WTC11 (cell line): ENCODE measurements at regions not wholly inside any gene's neighbourhood (a gene's known extent, or its start where the extent isn't known, plus 50 kb on each side); places are given as distances from the start of the nearest gene placed in this dataset.

Source experiments
- ATAC-seq: fragments of 200-7000 bp; cut with Tn5 transposase; 2 replicates; pipeline ENCODE4 v1.10.0; 2021; ENCODE audit warnings: mild to moderate bottlenecking, moderate library complexity
- CTCF ChIA-PET: fragments of 300-600 bp; sonication (Branson Sonifier 250); formaldehyde crosslinking; loops from one replicate; lab custom pipeline; 2021; ENCODE audit warnings: antibody characterized with exemption; lab: Charles Lee
- POLR2A ChIA-PET: fragments of 350-600 bp; sonication (Branson Sonifier 250); formaldehyde crosslinking; loops from one replicate; lab custom pipeline; 2021; ENCODE audit warnings: antibody characterized with exemption; lab: Charles Lee
- DNase-seq: peaks from one replicate; pipeline ENCODE4 v3.0.0; 2021; ENCODE audit warnings: low spot score
- H3K27ac Mint-ChIP-seq: 2 replicates; pipeline ENCODE4 v1.8.0; 2021; ENCODE audit warnings: mixed read lengths
- H3K27me3 Mint-ChIP-seq: 2 replicates; pipeline ENCODE4 v1.8.0; 2021; ENCODE audit warnings: low read depth, mild to moderate bottlenecking, moderate library complexity, mixed read lengths
- H3K36me3 Mint-ChIP-seq: 2 replicates; pipeline ENCODE4 v1.8.0; 2021; ENCODE audit warnings: mixed read lengths
- H3K4me1 Mint-ChIP-seq: 2 replicates; pipeline ENCODE4 v1.8.0; 2022; ENCODE audit warnings: mixed read lengths
- H3K4me3 Mint-ChIP-seq: 2 replicates; pipeline ENCODE4 v1.8.0; 2021; ENCODE audit warnings: mild to moderate bottlenecking, moderate library complexity, mixed read lengths
- H3K9me3 Mint-ChIP-seq: 2 replicates; pipeline ENCODE4 v1.8.0; 2021; ENCODE audit warnings: mixed read lengths
- CDX4 ChIP-seq: fragments of 250-450 bp; sonication (Bioruptor Pico); IDR thresholded peaks from 2 replicates; pipeline ENCODE4 v1.9.0; 2021; ENCODE audit warnings: moderate library complexity, mild to moderate bottlenecking, inconsistent platforms, borderline replicate concordance
- FOXP1 ChIP-seq: sonication (generic); formaldehyde crosslinking; IDR thresholded peaks from 2 replicates; pipeline ENCODE4 v1.8.0; 2022; ENCODE audit warnings: missing genetic modification reagents, mild to moderate bottlenecking, moderate library complexity, borderline replicate concordance
- GABPB1 ChIP-seq: sonication (generic); formaldehyde crosslinking; IDR thresholded peaks from 2 replicates; pipeline ENCODE4 v1.8.1; 2023; ENCODE audit warnings: mild to moderate bottlenecking, missing genetic modification reagents
- HMGA2 ChIP-seq: fragments of 250-450 bp; sonication (Bioruptor Pico); IDR thresholded peaks from 2 replicates; pipeline ENCODE4 v1.4.0; 2021; ENCODE audit warnings: mild to moderate bottlenecking, moderate library complexity
- HMGXB4 ChIP-seq: sonication (generic); formaldehyde crosslinking; IDR thresholded peaks from 2 replicates; pipeline ENCODE4 v1.8.1; 2023; ENCODE audit warnings: mild to moderate bottlenecking, moderate library complexity, missing genetic modification reagents
- MLX ChIP-seq: sonication (generic); formaldehyde crosslinking; IDR thresholded peaks from 2 replicates; pipeline ENCODE4 v1.8.1; 2023; ENCODE audit warnings: mild to moderate bottlenecking, missing genetic modification reagents, moderate library complexity
- RORB ChIP-seq: fragments of 250-450 bp; sonication (Bioruptor Pico); IDR thresholded peaks from 2 replicates; pipeline ENCODE4 v1.9.0; 2021; ENCODE audit warnings: mild to moderate bottlenecking
- ZNF263 ChIP-seq: sonication (generic); formaldehyde crosslinking; IDR thresholded peaks from 2 replicates; pipeline ENCODE4 v1.8.1; 2022; ENCODE audit warnings: low read depth, mild to moderate bottlenecking, moderate library complexity, missing genetic modification reagents
- ZNF396 ChIP-seq: fragments of 250-450 bp; sonication (Bioruptor Pico); IDR thresholded peaks from 2 replicates; pipeline ENCODE4 v1.8.0; 2021; ENCODE audit warnings: mild to moderate bottlenecking, moderate library complexity, borderline replicate concordance
- ZNF416 ChIP-seq: fragments of 250-450 bp; sonication (Bioruptor Pico); IDR thresholded peaks from 2 replicates; pipeline ENCODE4 v1.9.0; 2021; ENCODE audit warnings: mild to moderate bottlenecking, inconsistent platforms
- TF ChIP-seq, protein P1 (sequence below): fragments of 250-450 bp; sonication (Bioruptor Pico); IDR thresholded peaks from 2 replicates; pipeline ENCODE4 v1.9.0; 2021; ENCODE audit warnings: mild to moderate bottlenecking, borderline replicate concordance
- TF ChIP-seq, protein P2 (sequence below): sonication (generic); formaldehyde crosslinking; IDR thresholded peaks from 2 replicates; pipeline ENCODE4 v1.8.1; 2023; ENCODE audit warnings: mild to moderate bottlenecking, missing genetic modification reagents, moderate library complexity
- TF ChIP-seq, protein P3 (sequence below): sonication (generic); formaldehyde crosslinking; IDR thresholded peaks from 2 replicates; pipeline ENCODE4 v1.8.0; 2022; ENCODE audit warnings: mild to moderate bottlenecking, missing genetic modification reagents

GRCh38 chr18:72638376-72638775, 94.2 kb upstream of the CBLN2 start (continued):
- TF ChIP-seq, protein P1, sequence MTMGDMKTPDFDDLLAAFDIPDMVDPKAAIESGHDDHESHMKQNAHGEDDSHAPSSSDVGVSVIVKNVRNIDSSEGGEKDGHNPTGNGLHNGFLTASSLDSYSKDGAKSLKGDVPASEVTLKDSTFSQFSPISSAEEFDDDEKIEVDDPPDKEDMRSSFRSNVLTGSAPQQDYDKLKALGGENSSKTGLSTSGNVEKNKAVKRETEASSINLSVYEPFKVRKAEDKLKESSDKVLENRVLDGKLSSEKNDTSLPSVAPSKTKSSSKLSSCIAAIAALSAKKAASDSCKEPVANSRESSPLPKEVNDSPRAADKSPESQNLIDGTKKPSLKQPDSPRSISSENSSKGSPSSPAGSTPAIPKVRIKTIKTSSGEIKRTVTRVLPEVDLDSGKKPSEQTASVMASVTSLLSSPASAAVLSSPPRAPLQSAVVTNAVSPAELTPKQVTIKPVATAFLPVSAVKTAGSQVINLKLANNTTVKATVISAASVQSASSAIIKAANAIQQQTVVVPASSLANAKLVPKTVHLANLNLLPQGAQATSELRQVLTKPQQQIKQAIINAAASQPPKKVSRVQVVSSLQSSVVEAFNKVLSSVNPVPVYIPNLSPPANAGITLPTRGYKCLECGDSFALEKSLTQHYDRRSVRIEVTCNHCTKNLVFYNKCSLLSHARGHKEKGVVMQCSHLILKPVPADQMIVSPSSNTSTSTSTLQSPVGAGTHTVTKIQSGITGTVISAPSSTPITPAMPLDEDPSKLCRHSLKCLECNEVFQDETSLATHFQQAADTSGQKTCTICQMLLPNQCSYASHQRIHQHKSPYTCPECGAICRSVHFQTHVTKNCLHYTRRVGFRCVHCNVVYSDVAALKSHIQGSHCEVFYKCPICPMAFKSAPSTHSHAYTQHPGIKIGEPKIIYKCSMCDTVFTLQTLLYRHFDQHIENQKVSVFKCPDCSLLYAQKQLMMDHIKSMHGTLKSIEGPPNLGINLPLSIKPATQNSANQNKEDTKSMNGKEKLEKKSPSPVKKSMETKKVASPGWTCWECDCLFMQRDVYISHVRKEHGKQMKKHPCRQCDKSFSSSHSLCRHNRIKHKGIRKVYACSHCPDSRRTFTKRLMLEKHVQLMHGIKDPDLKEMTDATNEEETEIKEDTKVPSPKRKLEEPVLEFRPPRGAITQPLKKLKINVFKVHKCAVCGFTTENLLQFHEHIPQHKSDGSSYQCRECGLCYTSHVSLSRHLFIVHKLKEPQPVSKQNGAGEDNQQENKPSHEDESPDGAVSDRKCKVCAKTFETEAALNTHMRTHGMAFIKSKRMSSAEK (CRISPR knock-in tag): no peak
- no peak for TF ChIP-seq ZNF396 (CRISPR knock-in tag)
- no peak for TF ChIP-seq HMGA2 (CRISPR knock-in tag)
- TF ChIP-seq, protein P2, sequence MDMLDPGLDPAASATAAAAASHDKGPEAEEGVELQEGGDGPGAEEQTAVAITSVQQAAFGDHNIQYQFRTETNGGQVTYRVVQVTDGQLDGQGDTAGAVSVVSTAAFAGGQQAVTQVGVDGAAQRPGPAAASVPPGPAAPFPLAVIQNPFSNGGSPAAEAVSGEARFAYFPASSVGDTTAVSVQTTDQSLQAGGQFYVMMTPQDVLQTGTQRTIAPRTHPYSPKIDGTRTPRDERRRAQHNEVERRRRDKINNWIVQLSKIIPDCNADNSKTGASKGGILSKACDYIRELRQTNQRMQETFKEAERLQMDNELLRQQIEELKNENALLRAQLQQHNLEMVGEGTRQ: no peak
- no peak for TF ChIP-seq GABPB1 (CRISPR knock-in tag)
- TF ChIP-seq, protein P3, sequence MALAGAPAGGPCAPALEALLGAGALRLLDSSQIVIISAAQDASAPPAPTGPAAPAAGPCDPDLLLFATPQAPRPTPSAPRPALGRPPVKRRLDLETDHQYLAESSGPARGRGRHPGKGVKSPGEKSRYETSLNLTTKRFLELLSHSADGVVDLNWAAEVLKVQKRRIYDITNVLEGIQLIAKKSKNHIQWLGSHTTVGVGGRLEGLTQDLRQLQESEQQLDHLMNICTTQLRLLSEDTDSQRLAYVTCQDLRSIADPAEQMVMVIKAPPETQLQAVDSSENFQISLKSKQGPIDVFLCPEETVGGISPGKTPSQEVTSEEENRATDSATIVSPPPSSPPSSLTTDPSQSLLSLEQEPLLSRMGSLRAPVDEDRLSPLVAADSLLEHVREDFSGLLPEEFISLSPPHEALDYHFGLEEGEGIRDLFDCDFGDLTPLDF (CRISPR knock-in tag): no peak
- no peak for TF ChIP-seq RORB (CRISPR knock-in tag)

DNA sequence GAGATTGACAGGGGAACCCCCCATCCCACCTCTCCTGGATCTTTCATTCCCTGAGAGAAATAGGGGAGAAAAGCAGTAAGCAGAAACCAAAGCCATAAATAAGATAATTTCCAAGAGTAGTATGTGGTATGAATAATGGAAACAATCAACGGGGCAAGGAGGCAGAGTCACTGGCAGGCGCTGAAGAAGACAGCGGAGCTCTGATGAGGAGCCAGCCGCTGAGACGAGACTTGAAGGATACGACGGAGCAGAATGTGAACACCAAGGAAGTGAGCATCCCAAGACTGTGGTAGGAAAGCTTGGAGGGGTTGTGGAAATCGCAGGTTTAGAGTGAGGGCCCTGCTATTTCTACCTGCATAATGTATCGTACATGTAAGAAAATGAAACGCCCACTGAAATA, 93.6 kb upstream of the CBLN2 start:
- POLR2A ChIA-PET: no interaction called here
- H3K27ac Mint-ChIP-seq: no peak overlapping the region

GRCh38 chr18:72637299-72637698, 93.2 kb upstream of the CBLN2 start:
- DNase-seq (no peak), ATAC-seq (no peak)
- Mint-ChIP-seq H3K36me3 (peaks cover 8% of the 10 kb centered on the region), H3K4me1 (peaks cover 7% of the 10 kb centered on the region), H3K27me3 (no peaks in the 10 kb centered on the region; the same call in 1 of the 2 replicates), H3K27ac (no peak overlapping the region), H3K9me3 (peaks cover 44% of the 10 kb centered on the region), H3K4me3 (no peak overlapping the region)
- CTCF ChIA-PET: interaction anchor here (1.4 kb wide), 1 partner anchor 16 kb away, joined by 3 read pairs; no protein-coding TSS in a partner anchor
- TF ChIP-seq HMGXB4 (CRISPR knock-in tag) (no peak), MLX (CRISPR knock-in tag) (no peak), CDX4 (CRISPR knock-in tag) (no peak), FOXP1 (no peak)
- POLR2A ChIA-PET: no interaction called here

More for the DNA sequence above, 93.6 kb upstream of the CBLN2 start:
- H3K4me1 Mint-ChIP-seq: peaks cover 7% of the 10 kb centered on the region
- no peak for ATAC-seq
- no peak overlapping the region for H3K4me3 Mint-ChIP-seq
- CTCF ChIA-PET: interaction anchor here (1.4 kb wide), 1 partner anchor 16 kb away, joined by 3 read pairs; no protein-coding TSS in a partner anchor
- no peaks in the 10 kb centered on the region; the same call in 1 of the 2 replicates for H3K27me3 Mint-ChIP-seq
- no peak for DNase-seq
- no peak for TF ChIP-seq ZNF416 (CRISPR knock-in tag)
- TF ChIP-seq ZNF263 (CRISPR knock-in tag): no peak
- peaks cover 8% of the 10 kb centered on the region for H3K36me3 Mint-ChIP-seq
- peaks cover 42% of the 10 kb centered on the region for H3K9me3 Mint-ChIP-seq
